ENCODE measurements at regions not wholly inside any gene's neighbourhood (a gene's known extent, or its start where the extent isn't known, plus 50 kb on each side); places are given as distances from the start of the nearest gene placed in this dataset.

GRCh38 chr10:58456179-58456578 is 56.5 kb upstream of the BICC1 start:
- H3K36me3 ChIP-seq (ENCODE audit: control insufficient read depth in 2 of 2, insufficient read depth in 2 of 2, low read length in 1 of 2), result no peaks in the 10 kb centered on the region
- no peak overlapping the region for H3K4me3 ChIP-seq
- FAIRE-seq (no peak), DNase-seq (ENCODE audit: low read depth, low spot score) (no peak), ATAC-seq (no peak)
- no peak overlapping the region for H3K9ac ChIP-seq (ENCODE audit: control insufficient read depth, insufficient read depth, low read length)
- 51% methylated on average over 2 of the region's 2 CpGs for WGBS (ENCODE audit: insufficient coverage, insufficient replicate concordance, low lambda C conversion rate, missing lambda C conversion rate)
- in situ Hi-C loops (cut with MboI), result no loop called here
- H4K20me1 ChIP-seq (ENCODE audit: control insufficient read depth, insufficient read depth), result no peaks in the 10 kb centered on the region
- H2AFZ ChIP-seq (ENCODE audit: control insufficient read depth, low read depth, low read length), result no peak overlapping the region
- BruUV-seq (replicated peaks), result no TSS peak
- intact Hi-C loops (cut with micrococcal nuclease; ENCODE audit: unreplicated experiment), result no loop called here
- H3K27ac ChIP-seq (ENCODE audit: control insufficient read depth, insufficient read depth), result no peak overlapping the region
- RAD21 ChIA-PET (ENCODE audit: unreplicated experiment), result no interaction called here
- CTCF ChIA-PET, result no interaction called here
- no peaks in the 10 kb centered on the region for H3K9me3 ChIP-seq (replicated peaks; ENCODE audit: control insufficient read depth, insufficient read depth, low read length)
- H3K4me1 ChIP-seq (ENCODE audit: control insufficient read depth, insufficient read depth, low read length), result no peaks in the 10 kb centered on the region
- POLR2A ChIA-PET, result no interaction called here
- SMC1A ChIA-PET (ENCODE audit: uncharacterized antibody, unreplicated experiment), result no interaction called here
- H3K4me2 ChIP-seq (ENCODE audit: control insufficient read depth, insufficient read depth), result no peak overlapping the region
- H3K27me3 ChIP-seq (replicated peaks in 1 of 2; ENCODE audit: control insufficient read depth in 2 of 2, insufficient read depth in 2 of 2, low read length in 1 of 2), result no peaks in the 10 kb centered on the region; a peak in 1 of 4 replicates
- H3K79me2 ChIP-seq (ENCODE audit: control insufficient read depth, insufficient read depth, low read length), result no peaks in the 10 kb centered on the region
- no peak for TF ChIP-seq PRDM15 (CRISPR knock-in tag; IDR thresholded peaks at IDR 0.05)
- TF ChIP-seq KLF5 (IDR thresholded peaks at IDR 0.05; ENCODE audit: partially characterized antibody), result no peak
- TF ChIP-seq IKZF2 (IDR thresholded peaks at IDR 0.05), result no peak
- TF ChIP-seq PAX5 (IDR thresholded peaks at IDR 0.05; ENCODE audit: borderline replicate concordance, low read depth, low read length), result no peak
- TF ChIP-seq STAT1 (conservative IDR thresholded peaks at IDR 0.05), result no peak
- no peak for TF ChIP-seq NR2F1 (conservative IDR thresholded peaks at IDR 0.05)
- no peak for TF ChIP-seq E2F4 (IDR thresholded peaks at IDR 0.05; ENCODE audit: low read depth, low read length)
- TF ChIP-seq ZNF24 (IDR thresholded peaks at IDR 0.05), result no peak
- TF ChIP-seq ELK1 (IDR thresholded peaks at IDR 0.05; ENCODE audit: low read depth, low read length), result no peak
- no peak for TF ChIP-seq BHLHE40 (IDR thresholded peaks at IDR 0.05; ENCODE audit: borderline replicate concordance in 1 of 2, low read depth in 2 of 2, low read length in 1 of 2)
- no peak for TF ChIP-seq ZZZ3 (IDR thresholded peaks at IDR 0.05; ENCODE audit: control insufficient read depth, insufficient read length, low read depth)
- TF ChIP-seq NFXL1 (IDR thresholded peaks at IDR 0.05; ENCODE audit: borderline replicate concordance), result no peak
- TF ChIP-seq ZNF592 (IDR thresholded peaks at IDR 0.05), result no peak
- no peak for TF ChIP-seq NBN (IDR thresholded peaks at IDR 0.05)
- no peak for TF ChIP-seq POLR2AphosphoS5 (IDR thresholded peaks at IDR 0.05; ENCODE audit: low read length)
- no peak for TF ChIP-seq MAX (IDR thresholded peaks at IDR 0.05; ENCODE audit: low read depth, low read length)

All from GM12878 (cell line).